OCI-LY7 (cell line): ENCODE measurements at regions not wholly inside any gene's neighbourhood (a gene's known extent, or its start where the extent isn't known, plus 50 kb on each side); places are given as distances from the start of the nearest gene placed in this dataset.

Experiments used
- CTCF ChIP-seq: fragments of 200-600 bp; sonication (generic); conservative IDR thresholded peaks from 2 replicates; pipeline ENCODE4 v1.5.1; 2014; ENCODE audit warnings: mild to moderate bottlenecking, antibody characterized with exemption, low read length, moderate library complexity, mixed read lengths
- EZH2phosphoT487 ChIP-seq: fragments of 200-600 bp; sonication (generic); IDR thresholded peaks from 2 replicates; pipeline ENCODE4 v1.6.1; 2018; ENCODE audit warnings: low read depth, borderline replicate concordance, mild to moderate bottlenecking, mixed run types, antibody characterized with exemption, low read length, moderate library complexity, mixed read lengths

GRCh38 chrX:96455078-96455477 is 229.6 kb upstream of the DIAPH2 start:
- no peak for TF ChIP-seq CTCF
- TF ChIP-seq EZH2phosphoT487, result no peak
